HG03097 (cell line): ENCODE measurements at regions not wholly inside any gene's neighbourhood (a gene's known extent, or its start where the extent isn't known, plus 50 kb on each side); places are given as distances from the start of the nearest gene placed in this dataset.

Experiments
- ATAC-seq: cut with Tn5 transposase; IDR thresholded peaks from one replicate; pipeline ENCODE4 v1.9.1; 2021; ENCODE audit not compliant: unreplicated experiment, low FRiP score

- no peak for ATAC-seq
Observed at GRCh38 chr19:27691991-27692390, 1521.0 kb downstream of the UQCRFS1 start.

GRCh38 chr19:27689734-27690241 is 1523.2 kb downstream of the UQCRFS1 start:
- no peak for ATAC-seq

GRCh38 chr19:27684293-27684692 is 1528.7 kb downstream of the UQCRFS1 start:
- ATAC-seq = no peak

GRCh38 chr19:27681972-27682371 is 1531.0 kb downstream of the UQCRFS1 start:
- ATAC-seq = no peak

GRCh38 chr19:27679905-27680304 is 1533.0 kb downstream of the UQCRFS1 start:
- ATAC-seq = no peak

- no peak for ATAC-seq
Observed at GRCh38 chr19:27679399-27679798, 1533.6 kb downstream of the UQCRFS1 start.

GRCh38 chr19:27676877-27677276 is 1536.1 kb downstream of the UQCRFS1 start:
- ATAC-seq = no peak

DNA sequence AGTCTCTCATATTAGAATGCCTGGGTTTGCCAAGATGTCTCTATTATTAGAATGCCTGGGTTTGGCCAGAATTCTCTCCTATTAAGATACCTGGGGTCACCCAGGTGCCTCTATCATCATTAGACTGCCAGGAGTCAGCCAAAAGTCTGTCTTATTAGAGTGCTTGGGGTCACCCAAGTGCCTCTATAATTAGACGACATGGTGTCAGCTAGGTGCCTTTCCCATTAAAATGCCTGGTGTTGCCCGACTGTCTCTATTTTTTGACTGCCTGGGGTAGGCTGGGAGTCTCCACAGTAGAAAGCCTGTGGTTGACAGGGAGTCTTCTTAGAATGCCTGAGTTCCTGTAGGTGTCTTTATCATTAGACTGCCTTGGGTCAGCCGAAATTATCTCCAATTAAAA is 1536.6 kb downstream of the UQCRFS1 start:
- ATAC-seq = no peak

DNA sequence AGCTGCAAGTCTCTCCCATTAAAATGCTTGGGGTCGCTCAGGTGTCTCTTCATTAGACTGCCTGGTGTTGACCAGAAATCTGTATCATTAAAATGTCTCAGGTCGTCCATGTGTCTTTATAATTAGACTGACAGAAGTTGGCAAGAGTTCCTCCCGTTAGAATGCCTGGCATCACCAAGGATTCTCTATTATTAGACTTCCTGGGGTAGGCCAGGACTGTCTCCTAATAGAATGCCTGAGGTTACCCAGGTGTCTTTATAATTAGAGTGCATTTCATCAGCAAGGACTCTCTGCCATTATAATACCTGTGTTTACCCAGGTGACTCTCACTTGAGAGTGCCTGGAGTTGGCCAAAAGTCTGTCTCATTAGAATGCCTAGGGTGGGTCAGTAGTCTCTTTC is 1537.2 kb downstream of the UQCRFS1 start:
- no peak for ATAC-seq

GRCh38 chr19:27674701-27675100 is 1538.2 kb downstream of the UQCRFS1 start:
- no peak for ATAC-seq

DNA sequence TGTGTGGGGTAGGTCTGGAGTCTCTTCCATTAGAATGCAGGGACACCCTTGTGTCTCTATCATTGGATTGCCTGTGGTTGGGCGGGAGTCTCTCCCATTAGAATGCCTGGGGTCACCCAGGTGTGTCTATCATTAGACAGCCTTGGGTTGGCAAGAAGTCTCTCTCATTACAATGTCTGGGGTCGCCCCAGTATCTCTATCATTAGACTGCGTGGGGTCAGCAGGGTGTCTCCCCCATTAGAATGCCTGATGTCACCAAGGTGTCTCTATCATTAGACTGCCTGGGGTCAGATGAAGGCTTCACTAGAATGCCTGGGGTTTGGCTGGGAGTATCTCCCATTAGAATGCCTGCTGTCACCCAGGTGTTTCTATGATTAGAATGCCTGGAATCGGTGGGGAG is 1539.0 kb downstream of the UQCRFS1 start:
- no peak for ATAC-seq

- no peak for ATAC-seq
Observed at GRCh38 chr19:27672309-27673047, 1540.5 kb downstream of the UQCRFS1 start.

GRCh38 chr19:27671876-27672275 is 1541.1 kb downstream of the UQCRFS1 start:
- ATAC-seq = no peak

DNA sequence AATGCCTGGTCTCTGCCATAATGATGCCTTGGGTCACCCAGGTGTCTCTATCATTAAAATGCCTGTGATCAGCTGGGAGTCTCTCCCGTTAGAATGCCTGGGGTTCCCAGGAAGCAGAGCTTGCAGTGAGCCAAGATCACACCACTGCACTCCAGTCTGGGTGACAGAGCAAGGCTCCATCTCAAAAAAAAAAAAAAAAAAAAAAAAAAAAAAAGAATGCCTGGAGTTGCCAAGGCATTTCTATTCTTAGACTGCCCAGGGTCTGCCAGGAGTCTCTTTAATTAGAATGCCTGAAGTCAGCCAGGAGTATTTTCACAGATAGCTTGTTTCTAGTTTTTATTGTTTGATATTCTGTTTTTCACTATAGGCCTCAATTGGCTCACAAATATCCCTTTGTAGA is 1552.5 kb downstream of the UQCRFS1 start:
- ATAC-seq = no peak

DNA sequence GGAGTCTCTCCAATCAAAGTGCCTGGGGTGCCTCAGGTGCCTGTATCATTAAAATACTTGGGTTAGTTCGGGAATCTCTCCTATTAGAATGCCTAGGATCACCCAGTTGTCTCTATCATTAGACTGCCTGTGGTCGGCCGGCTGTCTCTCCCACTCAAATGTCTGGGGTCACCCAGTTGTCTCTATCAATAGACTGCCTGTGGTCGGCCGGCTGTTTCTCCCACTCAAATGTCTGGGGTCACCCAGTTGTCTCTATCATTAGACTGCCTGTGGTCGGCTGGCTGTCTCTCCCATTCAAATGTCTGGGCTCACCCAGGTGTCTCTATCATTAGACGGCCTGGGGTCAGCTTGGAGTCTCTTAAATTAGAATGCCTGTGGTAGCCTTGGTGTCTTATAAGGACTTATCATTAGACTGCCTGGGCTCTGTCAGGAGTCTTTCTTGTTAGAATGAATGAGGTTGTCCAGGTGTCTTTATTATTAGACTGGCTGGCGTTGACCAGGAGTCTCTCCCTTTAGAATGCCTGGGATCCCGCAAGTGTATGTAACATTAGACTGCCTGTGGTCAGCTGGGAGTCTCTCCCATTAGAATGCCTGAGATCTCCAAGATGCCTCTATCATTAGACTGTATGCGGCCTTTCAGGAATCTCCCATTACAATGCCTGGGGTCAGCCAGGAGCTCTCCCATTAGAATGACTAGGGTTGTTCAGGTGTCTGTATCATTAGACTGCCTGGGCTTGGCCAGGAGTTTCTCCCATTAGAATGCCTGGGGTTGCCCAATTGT is 1555.5 kb downstream of the UQCRFS1 start:
- ATAC-seq = no peak

DNA sequence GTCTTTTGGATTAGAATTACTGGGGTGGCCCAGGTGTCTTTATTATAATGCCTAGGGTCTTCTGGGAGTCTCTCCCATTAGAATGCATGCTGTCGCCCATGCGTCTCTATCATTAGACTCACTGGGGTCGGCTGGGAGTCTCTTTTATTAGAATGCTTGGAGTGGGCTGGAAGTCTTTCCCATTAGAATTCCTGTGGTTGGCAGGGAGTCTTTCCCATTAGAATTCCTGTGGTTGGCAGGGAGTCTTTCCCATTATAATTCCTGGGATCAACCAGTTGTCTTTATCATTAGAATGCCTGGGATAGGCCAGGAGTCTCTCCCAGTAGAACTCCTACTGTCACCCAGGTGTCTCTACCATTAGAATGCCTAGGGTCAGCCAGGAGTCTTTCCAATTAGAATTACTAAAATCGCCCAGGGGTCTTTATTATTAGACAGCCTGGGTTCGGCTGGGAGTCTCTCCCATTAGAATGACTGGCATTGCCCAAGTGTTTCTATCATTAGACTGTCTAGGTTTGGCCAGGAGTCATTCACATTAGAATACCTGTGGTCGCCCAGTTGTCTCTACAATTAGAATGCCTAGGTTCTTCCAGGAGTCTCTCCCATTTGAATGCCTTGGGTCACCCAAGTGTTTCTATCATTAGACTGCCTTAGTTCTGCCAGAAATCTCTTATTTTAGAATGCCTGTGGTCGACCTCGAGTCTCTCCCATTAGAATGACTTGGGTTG is 1558.5 kb downstream of the UQCRFS1 start:
- ATAC-seq = no peak

- ATAC-seq = no peak
Observed at GRCh38 chr19:27652796-27653195, 1560.2 kb downstream of the UQCRFS1 start.

DNA sequence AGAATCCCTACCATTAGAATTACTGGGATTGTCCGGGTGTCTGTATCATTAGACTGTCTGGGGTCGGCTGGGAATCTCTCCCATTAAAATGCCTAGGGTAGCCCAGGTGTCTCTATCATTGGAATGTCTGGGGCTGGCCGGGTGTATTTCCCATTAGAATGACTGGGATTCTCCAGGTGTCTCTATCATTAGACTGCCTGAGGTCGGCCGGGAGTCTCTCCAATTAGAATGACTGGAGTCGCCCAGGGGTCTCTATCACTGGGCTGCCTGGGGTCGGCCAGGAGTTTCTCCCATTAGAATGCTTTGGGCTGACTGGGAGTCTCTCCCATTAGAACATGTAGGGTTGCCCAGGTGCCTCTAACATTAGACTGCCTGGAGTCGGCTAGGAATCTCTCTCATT is 1560.7 kb downstream of the UQCRFS1 start:
- no peak for ATAC-seq

DNA sequence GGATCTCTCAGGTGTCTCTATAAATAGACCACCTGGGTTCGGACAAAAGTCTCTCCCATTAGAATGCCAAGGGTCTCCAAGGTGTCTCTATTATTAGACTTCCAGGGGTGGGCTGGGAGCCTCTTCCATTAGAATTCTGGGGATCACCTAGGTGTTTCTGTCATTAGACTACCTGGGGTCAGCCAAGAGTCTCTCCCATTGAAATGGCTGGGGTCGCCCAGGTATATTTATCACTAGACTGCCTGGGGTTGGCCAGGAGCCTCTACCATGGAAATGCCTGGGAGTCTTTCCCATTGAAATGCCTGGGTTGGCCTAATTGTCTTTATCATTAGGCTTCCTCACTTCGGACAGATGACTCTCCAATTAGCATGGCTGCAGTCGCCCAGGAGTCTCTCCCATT is 1565.5 kb downstream of the UQCRFS1 start:
- no peak for ATAC-seq

GRCh38 chr19:27635401-27635800 is 1577.5 kb downstream of the UQCRFS1 start:
- no peak for ATAC-seq

GRCh38 chr19:27618006-27618405 is 1594.9 kb downstream of the UQCRFS1 start:
- ATAC-seq = no peak
